Esophagus muscularis mucosa (tissue), 4 donors: ENCODE measurements at regions not wholly inside any gene's neighbourhood (a gene's known extent, or its start where the extent isn't known, plus 50 kb on each side); places are given as distances from the start of the nearest gene placed in this dataset.
A peak's percentile ranks its signal among the peaks of the same experiment; 100 is the strongest.

Experiments used
- DNase-seq: peaks from one replicate; pipeline ENCODE4 v3.0.0-alpha.2; 2017; ENCODE audit errors: extremely low spot score
- H3K27ac ChIP-seq, 4 donors: fragments of 200-600 bp; sonication (generic); replicated peaks in 1 of 4; 1 replicate in 3 of 4; 2 replicates in 1 of 4; pipeline ENCODE4 v1.5.1; 2016 to 2019; ENCODE audit warnings: mild to moderate bottlenecking in 1 of 4
- H3K27me3 ChIP-seq, 4 donors: fragments of 200-600 bp; sonication (generic); one replicate each; pipeline versions ENCODE4 v1.5.1 to v1.6.0; 2016 to 2019
- H3K36me3 ChIP-seq, 4 donors: fragments of 200-600 bp; sonication (generic); one replicate each; pipeline ENCODE4 v1.5.1; 2016 to 2019
- H3K4me1 ChIP-seq, 4 donors: fragments of 200-600 bp; sonication (generic); one replicate each; pipeline ENCODE4 v1.5.1; 2016 to 2019
- H3K4me3 ChIP-seq, 4 donors: fragments of 200-600 bp; sonication (generic); 1 replicate in 2 of 4; 2 replicates in 2 of 4; pipeline ENCODE4 v1.5.1; 2016 to 2019; ENCODE audit warnings: mild to moderate bottlenecking in 4 of 4, moderate library complexity in 1 of 4
- H3K9me3 ChIP-seq, 4 donors: fragments of 200-600 bp; sonication (generic); 1 replicate in 3 of 4; 2 replicates in 1 of 4; pipeline ENCODE4 v1.5.1; 2016 to 2019
- EP300 ChIP-seq: sonication (generic); formaldehyde crosslinking; IDR thresholded peaks from one replicate; pipeline ENCODE4 v1.6.1; 2017; ENCODE audit warnings: antibody characterized with exemption
- POLR2A ChIP-seq: fragments of 450-650 bp; IDR thresholded peaks from one replicate; pipeline ENCODE4 v1.6.1; 2017; ENCODE audit warnings: antibody characterized with exemption, moderate library complexity, mild to moderate bottlenecking, low read depth
- POLR2AphosphoS5 ChIP-seq, 2 donors: sonication (generic); formaldehyde crosslinking; IDR thresholded peaks; one replicate each; pipeline ENCODE4 v1.6.1; 2017; ENCODE audit warnings: antibody characterized with exemption in 2 of 2
- WGBS: methylation state at CpG from one replicate; pipeline ENCODE4 v1.1.5; 2018; 5-methylcytosine and 5-hydroxymethylcytosine counted together
- intact Hi-C: fragments of 100-400 bp; cut with DNase I; formaldehyde crosslinking; loops from one replicate; pipeline ENCODE4 v1.15.1; 2023
- TF ChIP-seq, protein P1 (sequence below), 3 experiments: fragments of 200-600 bp in 2 of 3; fragments of 450-650 bp in 1 of 3; sonication (generic) in 2 of 3; IDR thresholded peaks; one replicate each; pipeline ENCODE4 v1.5.1; 2017 to 2019; ENCODE audit warnings: antibody characterized with exemption in 3 of 3, mild to moderate bottlenecking in 2 of 3, moderate library complexity in 1 of 3

DNA sequence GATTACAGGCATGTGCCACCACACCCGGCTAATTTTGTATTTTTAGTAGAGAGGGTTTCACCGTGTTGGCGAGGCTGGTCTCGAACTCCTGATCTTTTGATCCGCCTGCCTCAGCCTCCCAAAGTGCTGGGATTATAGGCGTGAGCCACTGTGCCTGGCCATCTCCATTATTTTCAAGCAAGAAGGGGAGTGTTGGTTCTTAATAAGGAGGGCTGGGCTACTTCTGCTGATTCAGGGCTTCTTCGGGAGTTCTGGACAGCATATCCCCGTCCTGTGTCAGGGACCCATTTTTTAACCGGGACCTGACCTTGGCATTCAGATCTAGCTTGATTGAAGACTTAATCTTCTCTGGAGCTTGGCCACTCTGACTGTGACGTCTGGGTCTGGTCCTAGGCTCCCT lies 74.1 kb upstream of the SYN2 start:
- H3K4me3 ChIP-seq: no peak overlapping the region
- no peaks in the 10 kb centered on the region for H3K36me3 ChIP-seq
- H3K27me3 ChIP-seq: peaks cover 0 to 5% (median 0%) of the 10 kb centered on the region in 4 donors
- H3K4me1 ChIP-seq: no peaks in the 10 kb centered on the region
- H3K9me3 ChIP-seq: no peaks in the 10 kb centered on the region
- intact Hi-C loops: no loop called here
- 87% methylated on average over 10 of the region's 10 CpGs for WGBS
- no peak for TF ChIP-seq POLR2AphosphoS5 (IDR thresholded peaks at IDR 0.05)
- TF ChIP-seq, protein P1, sequence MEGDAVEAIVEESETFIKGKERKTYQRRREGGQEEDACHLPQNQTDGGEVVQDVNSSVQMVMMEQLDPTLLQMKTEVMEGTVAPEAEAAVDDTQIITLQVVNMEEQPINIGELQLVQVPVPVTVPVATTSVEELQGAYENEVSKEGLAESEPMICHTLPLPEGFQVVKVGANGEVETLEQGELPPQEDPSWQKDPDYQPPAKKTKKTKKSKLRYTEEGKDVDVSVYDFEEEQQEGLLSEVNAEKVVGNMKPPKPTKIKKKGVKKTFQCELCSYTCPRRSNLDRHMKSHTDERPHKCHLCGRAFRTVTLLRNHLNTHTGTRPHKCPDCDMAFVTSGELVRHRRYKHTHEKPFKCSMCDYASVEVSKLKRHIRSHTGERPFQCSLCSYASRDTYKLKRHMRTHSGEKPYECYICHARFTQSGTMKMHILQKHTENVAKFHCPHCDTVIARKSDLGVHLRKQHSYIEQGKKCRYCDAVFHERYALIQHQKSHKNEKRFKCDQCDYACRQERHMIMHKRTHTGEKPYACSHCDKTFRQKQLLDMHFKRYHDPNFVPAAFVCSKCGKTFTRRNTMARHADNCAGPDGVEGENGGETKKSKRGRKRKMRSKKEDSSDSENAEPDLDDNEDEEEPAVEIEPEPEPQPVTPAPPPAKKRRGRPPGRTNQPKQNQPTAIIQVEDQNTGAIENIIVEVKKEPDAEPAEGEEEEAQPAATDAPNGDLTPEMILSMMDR (IDR thresholded peaks at IDR 0.05): no peak
- no peak for TF ChIP-seq POLR2A
- TF ChIP-seq EP300: no peak
- no peak overlapping the region for H3K27ac ChIP-seq
- DNase-seq: no peak

DNA sequence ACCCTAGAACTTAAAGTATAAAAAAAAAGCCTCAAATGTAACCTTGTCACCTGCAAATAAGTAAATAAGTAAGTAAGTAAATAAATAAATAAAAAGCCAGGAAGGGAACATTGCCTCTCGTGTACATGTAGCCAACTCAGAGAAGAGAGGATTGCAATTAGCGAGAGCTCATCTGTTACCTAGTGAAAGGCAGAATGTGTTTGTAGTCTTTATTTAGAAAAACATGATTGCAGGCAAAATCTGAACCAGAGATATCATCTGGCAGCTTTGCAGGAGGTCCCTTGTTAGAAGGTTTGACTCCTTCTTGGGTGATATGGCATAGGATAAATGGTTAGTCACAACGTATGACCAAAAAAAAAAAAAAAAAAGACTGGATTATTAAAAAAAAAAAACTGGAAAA lies 71.6 kb upstream of the SYN2 start:
- H3K27me3 ChIP-seq: peaks cover 0 to 22% (median 0%) of the 10 kb centered on the region in 4 donors
- no peaks in the 10 kb centered on the region for H3K4me1 ChIP-seq
- intact Hi-C loops: no loop called here
- no peak overlapping the region for H3K27ac ChIP-seq
- no peak for TF ChIP-seq POLR2A
- TF ChIP-seq EP300: no peak
- TF ChIP-seq POLR2AphosphoS5 (IDR thresholded peaks at IDR 0.05): no peak
- 84% methylated on average over 3 of the region's 3 CpGs for WGBS
- no peaks in the 10 kb centered on the region for H3K9me3 ChIP-seq
- no peaks in the 10 kb centered on the region for H3K36me3 ChIP-seq
- H3K4me3 ChIP-seq: no peak overlapping the region
- no peak for DNase-seq

DNA sequence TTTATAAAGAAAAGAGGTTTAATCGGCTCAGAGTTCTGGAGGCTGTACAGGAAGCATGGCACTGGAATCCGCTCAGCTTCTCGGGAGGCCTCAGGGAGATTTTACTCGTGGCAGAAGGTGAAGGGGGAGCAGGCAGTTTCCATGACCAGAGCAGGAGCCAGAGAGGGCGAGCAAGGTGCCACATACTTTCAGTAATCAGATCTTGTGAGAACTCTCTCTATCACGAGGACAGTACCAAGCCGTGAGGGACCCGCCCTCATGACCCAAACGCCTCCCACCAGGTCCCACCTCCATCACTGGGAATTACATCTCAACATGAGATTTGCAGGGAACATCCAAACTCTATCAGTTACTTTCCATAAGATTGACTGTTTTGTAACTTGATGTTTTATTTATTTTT lies 70.7 kb upstream of the SYN2 start:
- Histone ChIP-seq H3K27ac (no peak overlapping the region), H3K4me1 (no peaks in the 10 kb centered on the region), H3K27me3 (peaks cover 0 to 22% (median 0%) of the 10 kb centered on the region in 4 donors), H3K36me3 (no peaks in the 10 kb centered on the region), H3K4me3 (no peak overlapping the region), H3K9me3 (no peaks in the 10 kb centered on the region)
- no peak for DNase-seq
- TF ChIP-seq POLR2A: no peak
- intact Hi-C loops: no loop called here
- 75% methylated on average over 9 of the region's 9 CpGs for WGBS

DNA sequence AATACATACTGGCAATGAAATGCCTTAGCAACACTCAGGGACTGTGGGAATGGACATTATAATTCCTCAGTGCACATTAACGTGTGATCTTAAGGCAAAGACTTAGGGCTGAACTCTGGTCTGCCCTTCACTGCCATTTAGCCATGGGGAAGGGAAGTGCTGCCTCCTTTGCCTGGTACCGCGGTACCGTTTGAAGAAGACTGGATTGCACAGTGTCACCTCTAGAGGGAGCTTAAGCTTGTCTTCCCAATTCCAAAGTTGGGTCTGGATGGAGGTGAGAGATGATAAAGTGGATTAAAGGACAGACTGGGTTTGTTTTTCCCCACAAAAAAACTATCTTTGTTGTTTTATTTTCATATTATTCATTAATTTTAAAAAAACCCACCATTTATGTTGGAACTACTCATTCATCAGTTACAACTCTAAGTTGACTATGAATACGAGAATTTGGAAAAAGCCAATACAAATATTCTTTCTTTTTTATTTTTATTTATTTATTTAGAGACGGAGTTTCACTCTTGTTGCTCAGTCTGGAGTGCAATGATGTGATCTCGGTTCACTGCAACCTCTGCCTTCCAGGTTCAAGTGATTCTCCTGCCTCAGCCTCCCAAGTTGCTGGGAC lies 60.0 kb upstream of the SYN2 start:
- DNase-seq: no peak
- Histone ChIP-seq H3K4me3 (no peak overlapping the region), H3K9me3 (no peaks in the 10 kb centered on the region), H3K36me3 (no peaks in the 10 kb centered on the region), H3K4me1 (no peaks in the 10 kb centered on the region), H3K27ac (no peak overlapping the region), H3K27me3 (peaks cover 0 to 2% (median 0%) of the 10 kb centered on the region in 4 donors)
- intact Hi-C loops: no loop called here
- TF ChIP-seq POLR2A (no peak), POLR2AphosphoS5 (IDR thresholded peaks at IDR 0.05) (no peak)
- TF ChIP-seq, protein P1 (IDR thresholded peaks at IDR 0.05): peak in 2 of 3 experiments; percentile 9 to 50
- WGBS: 29% methylated on average over 7 of the region's 7 CpGs

DNA sequence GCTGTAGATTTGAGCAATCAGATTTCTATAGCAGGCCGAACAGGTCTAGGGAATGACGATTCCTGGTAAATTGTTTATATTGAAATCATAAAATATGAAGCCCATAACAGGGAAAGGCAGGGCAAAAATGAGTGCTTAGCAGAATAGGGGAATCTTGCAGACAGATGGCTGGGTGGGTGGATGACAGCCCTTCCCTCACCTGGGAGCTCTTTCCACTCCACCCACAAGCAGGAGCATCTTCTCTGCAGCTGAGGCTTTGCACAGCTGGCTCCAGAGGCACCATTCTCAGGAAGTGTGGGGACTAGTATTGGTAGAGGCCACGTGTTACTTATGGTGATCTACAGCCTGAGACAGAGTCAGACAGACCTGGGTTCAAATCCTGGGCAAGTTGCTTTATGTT lies 55.9 kb upstream of the SYN2 start:
- intact Hi-C loops: no loop called here
- H3K27ac ChIP-seq: no peak overlapping the region
- no peak overlapping the region for H3K4me3 ChIP-seq
- no peak for DNase-seq
- no peaks in the 10 kb centered on the region for H3K9me3 ChIP-seq
- TF ChIP-seq POLR2AphosphoS5 (IDR thresholded peaks at IDR 0.05) (no peak), EP300 (no peak), POLR2A (no peak)
- TF ChIP-seq, protein P1 (IDR thresholded peaks at IDR 0.05): no peak
- no peaks in the 10 kb centered on the region for H3K36me3 ChIP-seq
- WGBS: 67% methylated on average over 3 of the region's 3 CpGs
- H3K27me3 ChIP-seq: peaks cover 0 to 16% (median 0%) of the 10 kb centered on the region in 4 donors
- H3K4me1 ChIP-seq: no peaks in the 10 kb centered on the region

DNA sequence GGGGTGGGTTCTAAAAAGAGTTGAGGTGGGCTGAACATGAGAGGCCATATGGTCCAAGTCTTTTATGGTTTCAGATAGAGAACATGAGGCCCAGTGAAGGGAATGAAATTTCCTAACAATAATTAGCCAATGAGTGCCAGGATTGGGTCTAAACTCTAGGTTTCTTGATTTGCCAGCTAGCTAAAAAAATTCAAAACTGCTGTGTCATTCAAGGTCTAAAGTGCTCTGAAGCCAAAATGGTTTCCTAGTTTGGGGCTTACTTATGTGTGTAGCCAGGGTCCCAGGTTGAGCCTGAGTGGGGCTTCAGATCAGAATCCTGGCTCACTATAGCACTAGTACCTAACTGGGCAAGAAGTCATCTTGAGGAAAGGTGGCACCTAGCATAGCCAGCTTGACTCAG lies 55.3 kb upstream of the SYN2 start:
- H3K36me3 ChIP-seq: no peaks in the 10 kb centered on the region
- peaks cover 0 to 16% (median 0%) of the 10 kb centered on the region in 4 donors for H3K27me3 ChIP-seq
- no peak overlapping the region for H3K4me3 ChIP-seq
- H3K9me3 ChIP-seq: no peaks in the 10 kb centered on the region
- no peak overlapping the region for H3K27ac ChIP-seq
- intact Hi-C loops: no loop called here
- DNase-seq: no peak
- no peak for TF ChIP-seq POLR2A
- TF ChIP-seq EP300: no peak
- TF ChIP-seq POLR2AphosphoS5 (IDR thresholded peaks at IDR 0.05): no peak
- TF ChIP-seq, protein P1 (IDR thresholded peaks at IDR 0.05): no peak
- H3K4me1 ChIP-seq: peaks cover 0 to 3% (median 0%) of the 10 kb centered on the region in 4 donors
